Upper lobe of left lung (tissue), 6 donors: ENCODE measurements at regions not wholly inside any gene's neighbourhood (a gene's known extent, or its start where the extent isn't known, plus 50 kb on each side); places are given as distances from the start of the nearest gene placed in this dataset.

Source experiments
- ATAC-seq, 2 donors: fragments of 200-7000 bp; cut with Tn5 transposase; one replicate each; pipeline ENCODE4 v1.9.1; 2022; ENCODE audit warnings: mild to moderate bottlenecking in 2 of 2, moderate library complexity in 2 of 2; ENCODE audit not compliant: low FRiP score in 2 of 2
- DNase-seq, 2 donors: peaks; one replicate each; pipeline ENCODE4 v3.0.0-alpha.2; 2019 to 2020
- H3K27ac ChIP-seq, 4 donors: fragments of 200-600 bp; sonication (generic); one replicate each; pipeline ENCODE4 v1.5.1; 2016 to 2019
- H3K27me3 ChIP-seq, 4 donors: fragments of 200-600 bp; sonication (generic); one replicate each; pipeline ENCODE4 v1.5.1; 2017 to 2019
- H3K36me3 ChIP-seq, 4 donors: fragments of 200-600 bp; sonication (generic); one replicate each; pipeline ENCODE4 v1.5.1; 2016 to 2019
- H3K4me1 ChIP-seq, 4 donors: fragments of 200-600 bp; sonication (generic); one replicate each; pipeline ENCODE4 v1.5.1; 2018 to 2019
- H3K4me3 ChIP-seq, 4 donors: fragments of 200-600 bp; sonication (generic); one replicate each; pipeline ENCODE4 v1.5.1; 2017 to 2019; ENCODE audit warnings: mild to moderate bottlenecking in 2 of 4, moderate library complexity in 1 of 4
- H3K9me3 ChIP-seq, 4 donors: fragments of 200-600 bp; sonication (generic); one replicate each; pipeline ENCODE4 v1.5.1; 2018 to 2019
- CTCF ChIP-seq, 6 experiments: fragments of 450-650 bp in 4 of 6; fragments of 200-600 bp in 2 of 6; sonication (generic) in 2 of 6; IDR thresholded peaks; one replicate each; pipeline ENCODE4 v1.5.1; 2016 to 2019; ENCODE audit warnings: antibody characterized with exemption in 6 of 6
- EP300 ChIP-seq, 4 donors: sonication (generic); formaldehyde crosslinking; IDR thresholded peaks; one replicate each; pipeline ENCODE4 v1.5.1; 2017; ENCODE audit warnings: antibody characterized with exemption in 4 of 4, control low read depth in 2 of 4
- POLR2A ChIP-seq, 4 donors: fragments of 450-650 bp; IDR thresholded peaks; one replicate each; pipeline ENCODE4 v1.5.1; 2016 to 2017; ENCODE audit warnings: antibody characterized with exemption in 4 of 4, mild to moderate bottlenecking in 2 of 4
- POLR2AphosphoS5 ChIP-seq, 2 donors: sonication (generic); formaldehyde crosslinking; IDR thresholded peaks; one replicate each; pipeline ENCODE4 v1.5.1; 2017; ENCODE audit warnings: antibody characterized with exemption in 2 of 2
- WGBS, 2 donors: methylation state at CpG; one replicate each; pipeline ENCODE4 v1.1.5; 2017 to 2018; 5-methylcytosine and 5-hydroxymethylcytosine counted together
- donor health status: DM: no; HTN: no; CAD: no; lungs with moderate emphysema.
- donor health status: DM: no; HTN: yes; CAD: no; lungs with severe emphysema.

DNA sequence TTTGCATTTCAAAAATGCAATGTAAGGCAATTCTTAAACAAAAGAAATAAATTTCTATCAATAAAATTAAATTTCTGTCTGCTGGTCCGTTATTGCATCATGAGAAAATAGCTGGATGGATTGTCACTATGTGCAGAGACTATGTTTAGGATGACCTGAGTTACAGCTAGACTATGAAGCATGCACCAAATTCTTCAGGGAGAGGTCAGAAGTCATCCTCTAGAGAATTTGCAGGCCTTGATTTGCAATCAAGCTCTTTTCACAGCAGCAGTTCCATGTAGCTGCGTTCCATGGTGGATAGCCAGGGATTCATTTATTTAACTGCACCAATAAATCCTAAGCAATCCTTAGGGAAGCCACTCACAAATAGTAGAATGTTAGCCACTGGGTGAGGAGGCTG lies 253.7 kb downstream of the MSRB3 start:
- no peaks in the 10 kb centered on the region for H3K36me3 ChIP-seq
- ATAC-seq (no peak), DNase-seq (no peak)
- H3K27ac ChIP-seq, result no peak overlapping the region
- WGBS, 2 donors, result 94 to 100% methylated on average over 2 of the region's 2 CpGs
- H3K4me1 ChIP-seq, result no peaks in the 10 kb centered on the region
- no peaks in the 10 kb centered on the region for H3K27me3 ChIP-seq
- H3K9me3 ChIP-seq, result no peaks in the 10 kb centered on the region
- TF ChIP-seq CTCF (IDR thresholded peaks at IDR 0.05) (no peak), POLR2A (IDR thresholded peaks at IDR 0.05) (no peak), EP300 (IDR thresholded peaks at IDR 0.05) (no peak), POLR2AphosphoS5 (IDR thresholded peaks at IDR 0.05) (no peak)
- H3K4me3 ChIP-seq, result no peak overlapping the region

DNA sequence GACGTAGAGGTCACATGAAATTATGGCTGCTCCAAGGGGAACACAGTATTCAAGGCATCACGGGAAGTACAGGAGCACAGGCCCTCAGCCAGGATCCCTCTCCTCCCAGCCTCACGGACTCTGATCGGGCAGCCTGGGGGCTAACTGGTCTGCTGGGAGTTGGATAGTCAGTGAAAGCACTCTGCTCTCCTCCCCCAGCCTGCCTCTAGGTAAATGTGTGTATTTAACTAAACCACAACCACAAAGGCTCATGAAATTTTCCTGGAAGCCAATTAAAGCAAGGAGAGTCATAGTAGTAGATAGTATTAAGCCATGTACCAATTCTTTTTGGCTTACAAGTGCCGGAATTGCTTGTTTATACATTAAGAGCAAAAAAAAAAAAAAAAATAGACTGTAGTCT lies 254.3 kb downstream of the MSRB3 start:
- 73 to 77% methylated on average over 4 to 5 of the region's 5 CpGs for WGBS, 2 donors
- TF ChIP-seq CTCF (IDR thresholded peaks at IDR 0.05) (no peak), EP300 (IDR thresholded peaks at IDR 0.05) (no peak), POLR2AphosphoS5 (IDR thresholded peaks at IDR 0.05) (no peak), POLR2A (IDR thresholded peaks at IDR 0.05) (no peak)
- Histone ChIP-seq H3K36me3 (no peaks in the 10 kb centered on the region), H3K27ac (no peak overlapping the region), H3K4me1 (no peaks in the 10 kb centered on the region), H3K4me3 (no peak overlapping the region), H3K9me3 (no peaks in the 10 kb centered on the region), H3K27me3 (no peaks in the 10 kb centered on the region)
- no peak for DNase-seq
- ATAC-seq, result no peak

DNA sequence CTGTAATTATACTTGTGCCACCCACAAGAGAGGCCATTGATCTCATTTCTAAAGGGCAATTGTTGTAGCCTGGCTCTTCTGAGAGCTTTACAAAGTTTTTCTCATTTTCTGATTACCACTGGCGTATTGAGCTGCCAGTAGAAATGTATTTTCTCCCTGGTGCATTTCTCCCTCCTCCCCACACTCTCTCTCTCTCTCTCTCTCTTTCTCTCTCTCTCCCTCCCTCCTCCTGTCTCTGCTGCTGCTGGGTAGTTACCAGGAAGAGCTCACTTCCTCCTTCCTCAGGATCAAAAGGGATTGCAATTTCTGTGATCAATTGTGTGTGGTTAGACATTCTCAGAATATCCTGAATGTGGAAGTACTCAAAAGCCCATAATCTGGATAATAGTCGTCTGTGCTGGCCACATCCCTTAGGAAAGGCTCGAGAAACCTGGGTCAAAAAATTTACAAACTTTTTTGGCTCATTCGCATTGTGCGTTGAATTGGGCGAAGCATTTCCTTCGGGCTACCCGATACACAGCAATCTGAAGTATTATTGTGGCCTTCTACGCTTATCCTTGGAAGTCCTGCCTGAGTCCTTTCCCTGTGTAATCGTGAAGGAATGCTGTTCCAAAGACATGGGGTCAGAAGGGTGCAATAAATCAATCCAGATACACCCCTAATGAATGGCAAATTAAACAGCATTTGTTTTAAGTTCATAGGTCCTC lies 254.8 kb downstream of the MSRB3 start:
- H3K4me3 ChIP-seq, result no peak overlapping the region
- WGBS, 2 donors, result 65 to 67% methylated on average over 10 of the region's 10 CpGs
- DNase-seq (no peak), ATAC-seq (peak in 1 of 2 donors; percentile 38)
- no peak for TF ChIP-seq POLR2A (IDR thresholded peaks at IDR 0.05)
- TF ChIP-seq POLR2AphosphoS5 (IDR thresholded peaks at IDR 0.05), result no peak
- no peak for TF ChIP-seq EP300 (IDR thresholded peaks at IDR 0.05)
- no peak for TF ChIP-seq CTCF (IDR thresholded peaks at IDR 0.05)
- H3K9me3 ChIP-seq, result no peaks in the 10 kb centered on the region
- no peaks in the 10 kb centered on the region for H3K27me3 ChIP-seq
- H3K27ac ChIP-seq, result no peak overlapping the region
- H3K36me3 ChIP-seq, result no peaks in the 10 kb centered on the region
- H3K4me1 ChIP-seq, result no peaks in the 10 kb centered on the region

DNA sequence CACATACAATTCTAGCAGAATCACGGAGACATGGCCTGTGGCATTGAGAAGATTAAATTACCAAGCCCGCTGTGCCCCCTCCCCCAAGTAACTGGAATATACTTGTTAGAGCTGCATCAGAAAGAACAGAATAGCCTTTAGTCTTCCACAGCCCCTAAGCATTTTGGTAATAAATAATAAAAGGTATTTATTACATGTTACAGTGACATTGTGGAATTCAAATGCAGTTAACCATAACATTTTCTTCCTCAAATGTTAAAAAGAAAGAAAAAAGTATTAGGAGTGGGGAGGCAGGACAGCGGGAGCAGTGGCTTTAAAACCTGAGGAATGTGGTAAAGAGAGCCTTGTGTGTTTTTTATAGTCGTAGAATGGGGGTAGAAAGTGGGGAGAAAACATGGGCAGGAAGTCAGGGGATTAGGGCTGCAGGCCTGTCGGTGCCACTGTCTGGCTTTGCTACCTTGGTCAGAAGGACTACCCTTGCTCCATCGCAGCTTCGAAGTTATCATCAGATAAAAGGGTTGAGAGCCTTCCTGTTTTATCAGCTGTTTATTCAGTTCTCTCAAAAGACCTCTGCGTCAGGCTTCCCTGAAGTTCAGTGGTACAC lies 255.9 kb downstream of the MSRB3 start:
- Histone ChIP-seq H3K27ac (no peak overlapping the region), H3K36me3 (no peaks in the 10 kb centered on the region), H3K4me3 (no peak overlapping the region), H3K27me3 (no peaks in the 10 kb centered on the region), H3K4me1 (no peaks in the 10 kb centered on the region), H3K9me3 (peaks cover 0 to under 1% (median under 1%) of the 10 kb centered on the region in 4 donors)
- DNase-seq (no peak), ATAC-seq (no peak)
- WGBS, 2 donors, result 75 to 77% methylated on average over 8 of the region's 8 CpGs
- TF ChIP-seq CTCF (IDR thresholded peaks at IDR 0.05), result no peak
- no peak for TF ChIP-seq POLR2AphosphoS5 (IDR thresholded peaks at IDR 0.05)
- no peak for TF ChIP-seq POLR2A (IDR thresholded peaks at IDR 0.05)
- no peak for TF ChIP-seq EP300 (IDR thresholded peaks at IDR 0.05)

- ATAC-seq (no peak), DNase-seq (no peak)
- Histone ChIP-seq H3K36me3 (no peaks in the 10 kb centered on the region), H3K9me3 (peaks cover 3 to 16% (median 9%) of the 10 kb centered on the region in 4 donors), H3K4me1 (no peaks in the 10 kb centered on the region), H3K27me3 (no peaks in the 10 kb centered on the region), H3K4me3 (no peak overlapping the region), H3K27ac (no peak overlapping the region)
- 94 to 97% methylated on average over 2 of the region's 2 CpGs for WGBS, 2 donors
- TF ChIP-seq CTCF (IDR thresholded peaks at IDR 0.05) (no peak), POLR2AphosphoS5 (IDR thresholded peaks at IDR 0.05) (no peak), POLR2A (IDR thresholded peaks at IDR 0.05) (no peak), EP300 (IDR thresholded peaks at IDR 0.05) (no peak)
These were observed 257.5 kb downstream of the MSRB3 start for GRCh38 chr12:65535946-65536345.
